ENCODE measurements at regions not wholly inside any gene's neighbourhood (a gene's known extent, or its start where the extent isn't known, plus 50 kb on each side); places are given as distances from the start of the nearest gene placed in this dataset.

DNA sequence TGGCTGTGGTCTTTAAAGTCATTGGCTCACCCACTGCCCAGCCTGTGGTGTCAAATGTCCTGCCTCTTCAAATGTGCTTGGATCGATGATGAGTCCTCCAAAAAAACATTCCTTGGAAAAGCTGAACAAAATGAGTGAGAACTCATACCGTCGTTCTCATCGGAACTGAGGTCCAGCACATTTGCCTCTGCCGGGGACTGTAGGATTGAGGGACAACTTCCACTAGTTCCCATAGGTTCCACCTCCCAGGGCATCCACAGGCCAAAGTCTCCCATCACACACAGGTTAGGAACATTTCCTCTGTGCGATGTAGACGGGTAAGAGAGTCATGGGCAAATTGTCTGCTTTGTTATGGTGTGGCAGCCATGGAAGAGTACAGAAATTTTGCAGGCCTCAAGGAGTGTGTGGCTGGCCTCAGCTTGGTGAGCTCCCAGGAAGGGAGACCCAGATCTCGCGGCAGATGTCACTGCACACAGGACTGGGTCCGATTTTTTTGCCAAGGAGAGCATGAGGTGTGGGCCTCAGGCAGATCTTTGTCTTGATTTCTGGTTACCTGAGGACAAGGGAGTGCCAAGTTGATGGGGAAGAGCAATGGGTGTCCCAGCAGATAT lies 115.7 kb downstream of the SNRPN start:
- DNase-seq (ENCODE audit: low read depth in 1 of 2, low spot score in 1 of 2): no peak
- Histone ChIP-seq H3K27ac (replicated peaks) (no peak overlapping the region), H3K4me3 (replicated peaks; ENCODE audit: insufficient read depth, low read length) (no peak overlapping the region), H3K27me3 (ENCODE audit: insufficient read depth, poor library complexity, severe bottlenecking) (no peaks in the 10 kb centered on the region)
- no peak for TF ChIP-seq GABPA (IDR thresholded peaks at IDR 0.05; ENCODE audit: low read depth)
- TF ChIP-seq SPI1 (IDR thresholded peaks at IDR 0.05; ENCODE audit: borderline replicate concordance, low read depth): no peak
- TF ChIP-seq, protein P1, sequence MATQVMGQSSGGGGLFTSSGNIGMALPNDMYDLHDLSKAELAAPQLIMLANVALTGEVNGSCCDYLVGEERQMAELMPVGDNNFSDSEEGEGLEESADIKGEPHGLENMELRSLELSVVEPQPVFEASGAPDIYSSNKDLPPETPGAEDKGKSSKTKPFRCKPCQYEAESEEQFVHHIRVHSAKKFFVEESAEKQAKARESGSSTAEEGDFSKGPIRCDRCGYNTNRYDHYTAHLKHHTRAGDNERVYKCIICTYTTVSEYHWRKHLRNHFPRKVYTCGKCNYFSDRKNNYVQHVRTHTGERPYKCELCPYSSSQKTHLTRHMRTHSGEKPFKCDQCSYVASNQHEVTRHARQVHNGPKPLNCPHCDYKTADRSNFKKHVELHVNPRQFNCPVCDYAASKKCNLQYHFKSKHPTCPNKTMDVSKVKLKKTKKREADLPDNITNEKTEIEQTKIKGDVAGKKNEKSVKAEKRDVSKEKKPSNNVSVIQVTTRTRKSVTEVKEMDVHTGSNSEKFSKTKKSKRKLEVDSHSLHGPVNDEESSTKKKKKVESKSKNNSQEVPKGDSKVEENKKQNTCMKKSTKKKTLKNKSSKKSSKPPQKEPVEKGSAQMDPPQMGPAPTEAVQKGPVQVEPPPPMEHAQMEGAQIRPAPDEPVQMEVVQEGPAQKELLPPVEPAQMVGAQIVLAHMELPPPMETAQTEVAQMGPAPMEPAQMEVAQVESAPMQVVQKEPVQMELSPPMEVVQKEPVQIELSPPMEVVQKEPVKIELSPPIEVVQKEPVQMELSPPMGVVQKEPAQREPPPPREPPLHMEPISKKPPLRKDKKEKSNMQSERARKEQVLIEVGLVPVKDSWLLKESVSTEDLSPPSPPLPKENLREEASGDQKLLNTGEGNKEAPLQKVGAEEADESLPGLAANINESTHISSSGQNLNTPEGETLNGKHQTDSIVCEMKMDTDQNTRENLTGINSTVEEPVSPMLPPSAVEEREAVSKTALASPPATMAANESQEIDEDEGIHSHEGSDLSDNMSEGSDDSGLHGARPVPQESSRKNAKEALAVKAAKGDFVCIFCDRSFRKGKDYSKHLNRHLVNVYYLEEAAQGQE (IDR thresholded peaks at IDR 0.05; ENCODE audit: insufficient replicate concordance, low read depth): no peak
- TF ChIP-seq, protein P2, sequence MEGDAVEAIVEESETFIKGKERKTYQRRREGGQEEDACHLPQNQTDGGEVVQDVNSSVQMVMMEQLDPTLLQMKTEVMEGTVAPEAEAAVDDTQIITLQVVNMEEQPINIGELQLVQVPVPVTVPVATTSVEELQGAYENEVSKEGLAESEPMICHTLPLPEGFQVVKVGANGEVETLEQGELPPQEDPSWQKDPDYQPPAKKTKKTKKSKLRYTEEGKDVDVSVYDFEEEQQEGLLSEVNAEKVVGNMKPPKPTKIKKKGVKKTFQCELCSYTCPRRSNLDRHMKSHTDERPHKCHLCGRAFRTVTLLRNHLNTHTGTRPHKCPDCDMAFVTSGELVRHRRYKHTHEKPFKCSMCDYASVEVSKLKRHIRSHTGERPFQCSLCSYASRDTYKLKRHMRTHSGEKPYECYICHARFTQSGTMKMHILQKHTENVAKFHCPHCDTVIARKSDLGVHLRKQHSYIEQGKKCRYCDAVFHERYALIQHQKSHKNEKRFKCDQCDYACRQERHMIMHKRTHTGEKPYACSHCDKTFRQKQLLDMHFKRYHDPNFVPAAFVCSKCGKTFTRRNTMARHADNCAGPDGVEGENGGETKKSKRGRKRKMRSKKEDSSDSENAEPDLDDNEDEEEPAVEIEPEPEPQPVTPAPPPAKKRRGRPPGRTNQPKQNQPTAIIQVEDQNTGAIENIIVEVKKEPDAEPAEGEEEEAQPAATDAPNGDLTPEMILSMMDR (IDR thresholded peaks at IDR 0.05; ENCODE audit: insufficient read depth, low read length): no peak
- no peak for TF ChIP-seq POLR2AphosphoS5 (IDR thresholded peaks at IDR 0.05; ENCODE audit: low read depth)

DNA sequence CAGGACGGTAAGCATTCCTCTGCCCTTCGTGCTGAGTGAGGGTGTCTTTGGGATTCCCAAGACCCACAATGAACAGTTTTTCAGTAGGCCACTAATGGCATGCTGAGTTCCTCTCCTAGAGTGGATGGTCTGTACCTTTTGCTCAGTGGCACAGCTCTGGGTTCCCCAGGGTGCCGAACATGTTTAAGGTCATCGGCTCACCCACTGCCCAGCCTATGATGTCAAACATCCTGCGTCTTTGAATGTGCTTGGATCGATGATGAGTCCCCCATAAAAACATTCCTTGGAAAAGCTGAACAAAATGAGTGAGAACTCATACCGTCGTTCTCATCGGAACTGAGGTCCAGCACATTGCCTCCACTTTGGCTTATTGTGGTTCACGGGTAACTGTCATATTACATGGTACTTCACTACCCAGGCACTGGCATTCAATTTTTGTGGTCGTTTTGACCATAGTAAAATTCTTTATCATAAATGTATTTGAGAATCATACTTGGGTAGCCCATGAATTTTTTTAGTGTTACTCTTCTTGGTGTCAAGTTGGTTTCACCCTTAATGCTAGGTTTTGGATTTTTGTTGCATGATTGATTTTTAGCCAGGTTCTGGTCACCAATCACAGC lies 118.2 kb downstream of the SNRPN start:
- no peak overlapping the region for H3K27ac ChIP-seq (replicated peaks)
- H3K27me3 ChIP-seq (ENCODE audit: insufficient read depth, poor library complexity, severe bottlenecking): no peaks in the 10 kb centered on the region
- TF ChIP-seq POLR2AphosphoS5 (IDR thresholded peaks at IDR 0.05; ENCODE audit: low read depth): no peak
- TF ChIP-seq, protein P1 (IDR thresholded peaks at IDR 0.05; ENCODE audit: insufficient replicate concordance, low read depth): no peak
- TF ChIP-seq SPI1 (IDR thresholded peaks at IDR 0.05; ENCODE audit: borderline replicate concordance, low read depth): no peak
- TF ChIP-seq, protein P2 (IDR thresholded peaks at IDR 0.05; ENCODE audit: insufficient read depth, low read length): no peak
- TF ChIP-seq GABPA (IDR thresholded peaks at IDR 0.05; ENCODE audit: low read depth): no peak
- no peak overlapping the region for H3K4me3 ChIP-seq (replicated peaks; ENCODE audit: insufficient read depth, low read length)
- no peak for DNase-seq (ENCODE audit: low read depth in 1 of 2, low spot score in 1 of 2)

DNA sequence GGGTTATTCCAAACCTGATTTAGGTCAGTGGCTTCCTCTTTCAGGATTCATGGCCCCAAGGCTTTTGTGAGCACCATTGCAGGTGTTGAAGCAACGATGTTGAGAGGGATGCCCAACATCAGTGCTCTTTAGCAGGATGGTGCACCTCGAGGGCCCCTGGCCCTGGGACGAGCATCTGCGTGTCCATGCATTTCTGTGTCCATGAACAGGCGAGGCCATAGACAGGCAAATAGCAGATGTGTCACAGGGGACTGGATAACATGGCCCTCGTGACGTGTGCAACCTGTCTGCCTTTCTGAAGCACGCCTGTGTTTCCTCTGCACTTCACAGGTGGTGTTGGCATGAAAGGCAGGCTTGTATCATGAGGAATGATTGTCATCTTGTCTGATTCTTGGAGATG lies 132.3 kb downstream of the SNRPN start:
- H3K4me3 ChIP-seq (replicated peaks; ENCODE audit: insufficient read depth, low read length): no peak overlapping the region
- TF ChIP-seq, protein P1 (IDR thresholded peaks at IDR 0.05; ENCODE audit: insufficient replicate concordance, low read depth): no peak

More for the DNA sequence above, 132.3 kb downstream of the SNRPN start:
- DNase-seq (ENCODE audit: low read depth in 1 of 2, low spot score in 1 of 2): no peak
- Histone ChIP-seq H3K27ac (replicated peaks) (no peak overlapping the region), H3K27me3 (ENCODE audit: insufficient read depth, poor library complexity, severe bottlenecking) (no peaks in the 10 kb centered on the region)

Measured in HL-60 (cell line).